Activated T-helper 9 cell treated with anti-CD3 and anti-CD28 coated beads, Interleukin-2, amount 50 U/mL, for 16 hours (primary cell): ENCODE measurements at regions not wholly inside any gene's neighbourhood (a gene's known extent, or its start where the extent isn't known, plus 50 kb on each side); places are given as distances from the start of the nearest gene placed in this dataset.
"Not testable (repeated sequence)": the region's sequence is repeated elsewhere in the genome, so short reads cannot be mapped to it uniquely, and the experiment has no call there.

ENCODE experiments used
- DNase-seq: peaks from one replicate; pipeline ENCODE4 v3.0.0-alpha.2; 2020; ENCODE audit warnings: low read depth

DNA sequence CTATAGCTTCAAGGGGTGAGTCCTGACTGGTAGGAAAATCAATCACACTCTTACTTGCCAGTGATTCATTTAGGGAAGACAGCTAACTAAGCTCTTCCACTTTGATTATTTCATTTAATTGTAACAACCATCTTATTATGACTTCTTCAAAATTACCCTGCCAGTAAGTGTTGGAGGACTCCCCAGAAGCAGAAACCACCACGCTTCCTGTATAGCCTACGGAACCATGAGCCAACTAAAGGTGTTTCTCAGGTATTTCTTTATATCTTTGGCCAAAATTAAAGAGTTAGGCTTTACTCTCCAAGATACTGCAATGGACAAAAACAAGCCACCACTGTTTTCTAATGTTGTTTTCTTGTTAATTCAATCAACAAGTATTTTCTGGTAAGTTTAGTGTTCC is 61.0 kb downstream of the FOXD4L5 start:
- DNase-seq, result peak; percentile 0

DNA sequence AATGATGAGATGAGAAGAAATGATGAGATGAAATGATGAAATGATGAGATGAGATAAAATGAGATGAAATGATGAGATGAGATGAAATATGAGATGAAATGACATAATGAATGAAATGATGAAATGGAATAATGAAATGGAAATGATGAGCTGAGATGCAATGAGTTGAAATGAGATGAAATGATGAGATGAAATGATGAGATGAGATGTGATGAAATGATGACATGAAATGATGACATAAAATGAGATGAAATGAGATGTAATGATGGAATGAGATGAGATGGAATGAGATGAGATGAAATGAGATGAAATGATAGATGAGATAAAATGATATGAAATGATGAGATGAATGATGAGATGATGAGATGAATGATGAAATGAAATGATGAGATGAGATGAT is 76.2 kb downstream of the FOXD4L5 start:
- DNase-seq, result not testable (repeated sequence)

DNA sequence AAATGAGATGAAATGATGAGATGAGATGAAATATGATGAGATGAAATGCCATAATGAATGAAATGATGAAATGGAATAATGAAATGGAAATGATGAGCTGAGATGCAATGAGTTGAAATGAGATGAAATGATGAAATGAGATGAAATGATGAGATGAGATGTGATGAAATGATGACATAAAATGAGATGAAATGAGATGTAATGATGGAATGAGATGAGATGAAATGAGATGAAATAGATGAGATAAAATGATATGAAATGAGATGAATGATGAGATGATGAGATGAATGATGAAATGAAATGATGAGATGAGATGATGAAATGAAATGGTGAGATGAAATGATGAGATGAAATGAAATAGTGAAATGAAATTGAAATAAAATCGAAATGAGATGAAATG is 77.7 kb downstream of the FOXD4L5 start:
- not testable (repeated sequence) for DNase-seq

DNA sequence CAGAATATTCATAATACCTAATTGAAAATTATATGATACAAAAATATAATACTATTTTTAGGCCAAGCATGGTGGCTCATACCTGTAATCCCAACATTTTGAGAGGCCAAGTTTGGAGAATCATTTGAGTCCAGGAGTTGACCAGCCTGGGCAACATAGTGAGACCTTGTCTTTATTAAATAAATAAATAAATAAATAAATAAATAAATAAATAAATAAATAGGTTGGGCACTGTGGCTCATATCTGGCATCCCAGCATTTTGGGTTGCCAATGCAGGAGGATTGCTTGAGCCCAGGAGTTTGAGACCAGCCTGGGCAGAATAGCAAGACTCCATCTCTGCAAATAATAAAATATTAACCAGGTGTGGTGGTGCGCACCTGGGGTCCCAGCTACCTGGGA is 79.2 kb downstream of the FOXD4L5 start:
- not testable (repeated sequence) for DNase-seq

DNA sequence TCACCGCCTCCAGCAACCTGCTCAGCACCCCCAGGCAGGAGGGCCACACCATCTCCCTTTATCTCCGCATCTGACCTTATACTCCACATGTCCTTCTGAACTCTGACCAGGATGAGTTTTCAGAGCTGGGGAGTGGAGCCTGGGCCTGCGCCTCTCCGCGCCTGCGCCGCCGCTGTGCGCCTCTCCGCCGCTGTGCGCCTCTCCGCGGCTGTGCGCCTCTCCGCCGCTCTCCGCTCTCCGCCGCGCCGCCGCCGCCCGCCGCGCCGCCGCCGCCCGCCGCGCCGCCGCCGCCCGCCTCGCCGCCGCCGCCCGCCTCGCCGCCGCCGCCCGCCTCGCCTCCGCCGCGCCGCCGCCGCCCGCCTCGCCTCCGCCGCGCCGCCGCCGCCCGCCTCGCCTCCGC is 89.2 kb downstream of the FOXD4L5 start:
- DNase-seq, result not testable (repeated sequence)

DNA sequence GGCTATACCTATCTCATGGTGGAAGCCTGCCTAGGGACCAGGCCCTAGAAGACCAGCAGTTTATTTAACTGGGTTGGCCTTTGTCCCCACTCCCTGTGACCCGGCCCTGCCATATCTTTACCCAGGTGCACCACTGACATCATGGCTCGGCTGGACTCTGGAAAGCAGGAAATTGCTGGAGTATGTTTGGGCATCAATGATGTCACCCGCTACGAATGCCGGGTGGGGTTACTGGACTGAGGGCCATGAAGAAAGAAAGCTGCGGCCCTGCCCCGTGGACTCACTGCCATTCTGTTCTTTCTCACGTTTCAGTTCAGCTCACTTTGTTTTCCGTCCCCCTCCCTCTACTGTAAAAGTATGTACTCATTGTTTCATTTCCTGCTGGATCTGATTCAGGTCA is 129.1 kb downstream of the FOXD4L5 start:
- not testable (repeated sequence) for DNase-seq
